DMS79 treated with DMSO at 0.1 percent for 48 hours (cell line): ENCODE measurements at regions not wholly inside any gene's neighbourhood (a gene's known extent, or its start where the extent isn't known, plus 50 kb on each side); places are given as distances from the start of the nearest gene placed in this dataset.
"Not testable (repeated sequence)": the region's sequence is repeated elsewhere in the genome, so short reads cannot be mapped to it uniquely, and the experiment has no call there.

Source experiments
- DNase-seq: peaks from one replicate; lab custom pipeline; 2025; lab: John Stamatoyannopoulos, UW

GRCh38 chr21:15932726-15933125 lies 202.9 kb downstream of the USP25 start:
- DNase-seq = no peak

DNA sequence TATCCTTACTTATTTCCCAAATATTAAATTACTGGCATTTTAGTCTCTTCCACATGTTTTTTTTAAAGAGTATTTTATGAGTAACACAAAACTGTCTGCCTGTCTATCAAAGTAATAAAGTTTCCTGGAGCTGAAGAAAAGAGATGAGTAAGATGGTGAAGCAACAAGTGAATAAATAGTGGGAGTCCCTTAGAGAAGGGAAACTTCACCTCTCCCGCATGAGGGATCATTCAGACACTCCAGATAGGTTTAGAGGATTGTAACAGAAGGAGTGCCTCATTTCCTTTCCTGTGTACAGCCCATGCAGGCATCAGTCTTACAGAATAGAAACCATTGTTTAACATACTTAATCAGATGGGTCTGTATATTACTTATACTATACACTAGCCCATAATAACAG lies 205.7 kb downstream of the USP25 start:
- DNase-seq = no peak

GRCh38 chr21:15943009-15943666 lies 213.4 kb downstream of the USP25 start:
- no peak for DNase-seq

DNA sequence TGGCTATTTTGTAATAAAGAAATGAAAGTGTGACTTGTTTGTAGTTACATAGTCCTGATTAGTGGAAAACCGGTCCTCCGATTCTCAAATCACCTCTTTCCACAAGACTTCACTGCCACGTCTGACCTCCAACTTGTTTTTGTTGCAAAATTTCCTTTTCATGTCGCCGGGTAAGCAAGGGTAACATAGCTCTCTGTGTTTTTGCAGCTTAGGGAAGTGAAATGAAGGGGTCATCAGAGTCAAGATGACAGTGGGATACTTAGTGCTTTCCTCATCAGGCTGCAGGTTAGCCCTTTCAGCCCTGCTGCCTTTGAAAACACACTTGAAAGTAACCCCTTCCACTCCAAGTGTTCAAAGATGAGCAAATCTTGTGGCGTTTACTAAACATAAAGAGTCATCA lies 217.9 kb downstream of the USP25 start:
- no peak for DNase-seq

- no peak for DNase-seq
Observed at GRCh38 chr21:15953551-15954116, 223.9 kb downstream of the USP25 start.

DNA sequence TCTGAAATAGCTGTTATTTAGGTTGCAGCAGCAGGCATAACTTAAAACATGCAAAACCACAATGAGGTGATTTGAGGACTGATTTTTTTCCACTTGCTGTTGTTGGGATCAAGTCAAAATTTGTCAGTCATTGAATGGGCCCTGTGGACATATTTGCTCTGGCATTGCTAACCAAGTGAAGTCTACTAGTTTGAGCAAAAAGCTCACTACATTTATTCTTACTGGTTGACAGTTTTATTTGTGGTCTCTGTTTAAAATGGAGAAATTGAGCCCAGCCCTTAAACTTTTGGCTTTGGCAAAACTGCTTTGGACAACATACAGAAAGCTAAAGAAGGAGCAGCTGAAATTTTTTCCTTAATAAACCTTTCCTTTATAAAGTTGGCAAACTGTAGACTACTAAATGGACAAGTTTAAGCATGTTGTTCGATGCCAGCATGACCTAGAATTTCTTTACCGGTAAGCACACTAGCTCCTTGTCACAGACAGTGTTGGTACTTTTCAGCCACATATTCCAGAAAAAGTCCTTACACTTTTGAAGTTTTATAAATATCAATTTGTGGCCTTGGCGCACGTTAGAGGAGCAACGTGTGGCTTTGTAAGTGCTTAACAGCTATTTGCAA lies 234.6 kb downstream of the USP25 start:
- DNase-seq = no peak

DNA sequence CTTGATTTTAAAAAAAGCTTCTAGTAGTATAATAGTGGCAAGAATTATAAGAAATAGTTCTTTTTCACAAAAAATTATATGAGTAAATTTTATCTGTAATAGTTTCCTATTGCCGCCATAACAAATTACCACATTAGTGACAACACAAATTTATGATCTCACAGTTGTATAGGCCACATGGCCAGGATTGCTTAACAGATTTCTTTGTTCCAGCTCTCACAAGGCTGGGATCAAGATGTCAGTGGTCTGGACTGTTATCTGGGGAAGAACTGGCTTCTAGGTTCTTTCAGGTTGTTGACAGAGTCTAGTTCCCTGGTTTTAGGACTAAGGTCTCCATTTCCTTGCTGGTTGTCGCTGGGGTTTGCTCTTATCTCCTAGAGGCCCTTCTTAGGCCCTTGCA lies 236.4 kb downstream of the USP25 start:
- DNase-seq = no peak

- no peak for DNase-seq
Observed at GRCh38 chr21:15966651-15967050, 236.9 kb downstream of the USP25 start.

DNA sequence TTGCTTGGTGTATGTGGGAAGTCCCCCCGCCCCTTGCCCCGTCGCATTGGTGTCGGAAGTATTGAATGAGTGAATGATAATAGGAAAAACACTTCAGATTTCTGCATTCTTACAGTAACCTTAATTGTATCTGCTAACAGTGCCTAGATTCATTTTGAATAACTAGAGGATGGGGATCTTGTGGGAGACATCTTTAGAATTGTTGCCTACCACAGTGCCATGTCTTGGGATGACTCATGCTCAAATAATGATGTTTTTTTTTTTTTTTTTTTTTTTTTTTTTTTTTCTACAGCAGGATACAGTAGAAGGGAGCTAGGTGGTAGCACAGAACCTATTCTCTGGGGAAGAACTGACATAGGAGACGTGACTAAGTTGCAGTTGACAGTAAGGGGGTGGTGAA lies 237.9 kb downstream of the USP25 start:
- DNase-seq = no peak

DNA sequence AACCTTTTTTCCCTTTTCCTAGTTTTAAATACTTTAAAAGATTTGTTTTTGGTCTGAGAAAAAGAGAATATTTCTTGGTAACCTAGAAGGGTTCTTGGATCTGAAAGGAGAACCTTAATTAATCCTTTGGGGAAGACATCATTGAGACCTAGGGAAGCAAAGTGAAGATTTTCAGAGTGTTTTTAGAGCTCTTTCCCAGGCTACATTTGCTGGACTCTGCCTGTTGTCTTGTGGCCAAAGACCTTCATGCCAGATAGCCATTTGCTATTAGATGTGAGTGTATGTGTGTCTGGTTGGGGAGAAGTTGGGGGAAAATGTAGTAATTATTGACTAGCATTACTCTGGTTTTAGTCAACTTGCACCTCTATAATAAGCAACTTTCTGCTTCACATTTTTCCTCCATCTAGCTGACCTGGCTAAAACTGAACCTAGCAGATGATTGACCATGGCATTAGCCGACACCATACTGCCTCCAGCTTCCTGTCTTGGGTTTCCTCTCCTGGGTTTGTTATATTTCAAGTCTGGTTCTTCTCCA lies 239.1 kb downstream of the USP25 start:
- no peak for DNase-seq

DNA sequence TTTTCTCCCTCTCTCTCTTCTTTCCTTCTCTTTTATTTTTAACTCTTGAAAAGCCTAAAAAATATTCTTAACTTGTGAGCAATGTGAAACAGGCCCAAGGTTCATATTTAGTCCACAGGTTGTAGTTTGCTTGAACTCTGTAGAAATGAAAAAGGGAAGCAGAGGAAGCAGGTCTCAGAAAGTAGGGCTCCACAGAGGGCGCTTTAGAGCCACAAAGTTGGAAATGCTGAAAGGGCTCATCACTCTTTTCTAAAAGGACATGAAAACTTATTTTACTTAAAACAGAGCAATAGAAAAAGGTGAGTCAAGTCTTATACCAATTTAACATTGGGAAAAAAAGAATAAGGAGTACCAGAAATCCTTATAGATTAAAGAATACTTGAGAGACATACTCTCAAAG lies 247.0 kb downstream of the USP25 start:
- DNase-seq = no peak

DNA sequence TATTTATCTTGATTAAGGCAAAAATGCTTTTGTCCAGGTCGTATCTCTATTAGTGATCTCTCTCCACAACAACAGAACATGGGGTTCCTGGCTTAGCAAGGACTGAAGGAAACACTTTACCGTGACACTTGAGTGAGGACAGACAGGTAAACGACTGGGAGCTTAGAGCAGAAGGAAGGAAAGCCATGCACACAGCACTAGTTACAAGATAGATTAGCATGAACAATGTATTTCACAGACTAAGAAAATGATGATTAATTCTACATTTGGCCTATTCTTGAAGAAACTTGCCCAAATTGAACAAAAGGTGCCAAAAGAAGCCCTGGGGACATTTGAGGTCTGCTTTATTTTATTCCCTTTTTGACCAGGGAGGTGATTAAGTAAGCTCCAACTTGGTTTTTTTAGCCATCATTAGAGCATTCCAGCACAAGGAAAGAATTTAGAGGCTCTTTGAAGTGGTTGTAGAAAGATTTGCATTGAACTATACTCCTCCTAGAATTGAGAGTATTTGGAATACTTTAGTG lies 248.5 kb downstream of the USP25 start:
- no peak for DNase-seq

DNA sequence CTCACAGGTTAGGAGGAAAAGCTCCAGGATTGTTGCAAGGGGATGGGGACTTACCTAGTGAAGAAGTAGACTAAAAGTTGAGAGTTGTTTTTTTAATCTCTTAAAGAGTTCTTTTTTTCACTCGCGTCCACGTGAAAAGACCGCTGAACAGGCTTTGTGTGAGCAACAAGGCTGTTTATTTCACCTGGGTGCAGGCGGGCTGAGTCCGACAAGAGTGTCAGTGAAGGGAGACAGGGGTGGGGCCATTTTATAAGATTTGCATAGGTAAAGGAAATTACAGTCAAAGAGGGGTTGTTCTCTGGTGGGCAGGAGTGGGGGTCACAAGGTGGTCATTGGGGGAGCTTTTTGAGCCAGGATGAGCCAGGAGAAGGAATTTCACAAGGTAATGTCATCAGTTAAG lies 249.7 kb downstream of the USP25 start:
- DNase-seq = not testable (repeated sequence)

DNA sequence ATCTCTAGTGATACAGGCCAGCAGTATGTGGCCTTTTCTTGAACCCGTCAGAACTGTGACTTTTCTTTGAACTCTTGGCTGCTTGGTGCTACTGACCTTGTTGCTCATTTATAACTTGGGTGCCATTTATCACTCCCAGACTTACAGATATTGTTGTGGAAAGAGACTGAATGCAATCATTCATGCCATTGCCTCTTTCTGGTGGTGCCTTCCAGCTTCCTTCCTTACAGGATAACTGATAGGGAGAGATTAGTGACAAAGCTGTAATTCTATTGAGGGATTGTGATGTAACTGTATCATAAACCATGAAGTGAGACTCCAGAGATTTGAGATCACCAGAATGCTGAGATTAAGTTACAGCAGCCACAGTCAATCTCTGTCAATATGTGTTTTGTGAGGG lies 256.5 kb downstream of the USP25 start:
- DNase-seq = no peak

DNA sequence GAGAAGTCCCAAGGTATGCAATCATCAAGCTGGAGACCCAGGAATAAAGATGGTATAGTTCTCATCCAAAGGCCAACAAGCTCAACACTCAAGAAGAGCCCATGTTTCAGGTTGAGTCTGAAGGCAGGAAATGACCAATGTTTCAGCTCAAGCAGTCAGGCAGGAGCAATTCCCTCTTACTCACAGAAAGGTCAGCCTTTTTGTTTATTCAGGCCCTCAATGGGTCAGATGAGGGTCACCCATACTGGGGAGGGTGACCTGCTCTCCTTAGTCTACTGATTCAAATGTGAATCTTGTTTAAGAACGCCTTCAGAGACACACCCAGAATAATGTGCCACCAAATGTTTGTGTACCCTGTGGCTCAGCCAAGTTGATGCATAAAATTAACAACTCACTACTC lies 262.4 kb downstream of the USP25 start:
- no peak for DNase-seq

DNA sequence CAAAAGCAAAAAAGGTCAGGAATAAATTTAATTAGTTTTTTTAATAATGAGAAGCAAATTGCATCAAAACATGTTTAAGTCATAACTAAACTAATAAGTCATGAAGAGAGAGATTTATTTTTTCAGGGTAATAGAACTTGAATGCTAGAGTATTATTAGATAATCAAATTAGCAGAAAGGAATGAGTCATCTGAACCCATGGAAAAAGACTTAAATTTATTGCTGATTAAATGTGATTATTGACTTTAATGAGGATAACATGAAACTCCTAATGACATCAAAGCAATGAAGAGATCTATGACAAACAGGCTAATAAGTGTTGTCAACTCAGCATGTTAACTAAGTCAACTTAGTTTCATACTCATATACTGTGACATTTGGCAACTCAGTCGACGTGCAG lies 264.2 kb downstream of the USP25 start:
- DNase-seq = no peak

- DNase-seq = no peak
Observed at GRCh38 chr21:15999741-16000140, 270.0 kb downstream of the USP25 start.

GRCh38 chr21:16002874-16003466 lies 273.2 kb downstream of the USP25 start:
- DNase-seq = no peak

DNA sequence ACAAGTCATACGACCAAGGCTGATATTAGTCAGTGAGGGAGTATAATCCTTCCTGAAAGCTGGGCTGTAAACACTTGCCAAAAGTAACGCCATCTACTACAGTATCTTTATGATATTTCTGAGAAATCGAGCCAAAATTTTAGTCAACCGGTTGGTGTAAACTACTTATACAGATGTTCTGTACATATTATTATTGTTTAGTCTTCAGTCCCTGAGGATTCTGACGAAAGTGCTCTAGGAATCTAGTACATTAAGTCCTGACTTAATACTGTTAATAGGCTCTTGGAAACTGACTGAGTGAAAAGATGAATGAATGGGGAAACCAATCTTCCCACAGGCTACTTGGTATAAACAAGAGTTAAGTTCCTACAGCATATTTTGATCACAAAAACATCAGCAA lies 274.3 kb downstream of the USP25 start:
- DNase-seq = no peak

DNA sequence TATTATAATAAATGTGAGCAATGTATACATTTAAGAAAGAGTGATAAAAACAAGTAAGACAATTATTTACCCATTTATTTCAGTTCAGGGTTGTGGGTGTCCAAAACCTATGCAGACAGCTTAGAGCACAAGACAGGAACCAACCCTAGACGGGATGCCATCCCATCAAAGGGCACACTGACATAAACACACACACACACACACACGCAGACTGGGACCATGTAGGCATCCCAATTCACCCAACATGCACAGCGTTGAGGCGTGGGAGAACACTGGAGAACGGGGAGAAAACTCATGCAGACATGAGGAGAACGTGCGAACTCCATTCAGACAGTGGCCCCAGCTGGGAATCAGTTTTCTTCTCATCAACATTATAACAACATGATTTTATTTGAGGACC lies 274.7 kb downstream of the USP25 start:
- no peak for DNase-seq

GRCh38 chr21:16005996-16006395 lies 276.2 kb downstream of the USP25 start:
- no peak for DNase-seq

- no peak for DNase-seq
Observed at GRCh38 chr21:16007943-16008342, 278.2 kb downstream of the USP25 start.

- DNase-seq = peak; percentile 48
Observed at GRCh38 chr21:16011719-16012118, 281.9 kb downstream of the USP25 start.
